Loucy (cell line): ENCODE measurements at regions not wholly inside any gene's neighbourhood (a gene's known extent, or its start where the extent isn't known, plus 50 kb on each side); places are given as distances from the start of the nearest gene placed in this dataset.

Experiments used
- H2AFZ ChIP-seq: fragments of 200-600 bp; sonication (generic); 2 replicates; pipeline ENCODE4 v1.6.0; 2016; ENCODE audit warnings: antibody characterized with exemption, mild to moderate bottlenecking, low read length, moderate library complexity
- H3F3A ChIP-seq: fragments of 200-600 bp; 2 replicates; pipeline ENCODE4 v1.6.0; 2016; ENCODE audit warnings: antibody characterized with exemption, low read depth, mild to moderate bottlenecking
- H3K27me3 ChIP-seq: fragments of 200-600 bp; sonication (generic); 2 replicates; pipeline ENCODE4 v1.6.1; 2014; ENCODE audit warnings: low read length, mild to moderate bottlenecking; ENCODE audit not compliant: insufficient read depth, poor library complexity, severe bottlenecking
- H3K36me3 ChIP-seq: fragments of 200-600 bp; sonication (generic); 2 replicates; pipeline ENCODE4 v1.6.1; 2016; ENCODE audit warnings: low read length; ENCODE audit not compliant: insufficient read depth
- H3K4me1 ChIP-seq: fragments of 200-600 bp; sonication (generic); 2 replicates; pipeline ENCODE4 v1.5.1; 2014; ENCODE audit warnings: low read length, mild to moderate bottlenecking; ENCODE audit not compliant: insufficient read depth, poor library complexity, severe bottlenecking
- H3K4me2 ChIP-seq: fragments of 200-600 bp; sonication (generic); 2 replicates; pipeline ENCODE4 v1.6.0; 2014; ENCODE audit warnings: antibody characterized with exemption, low read length, low read depth, mild to moderate bottlenecking; ENCODE audit not compliant: poor library complexity, severe bottlenecking
- H3K4me3 ChIP-seq: fragments of 200-600 bp; sonication (generic); 2 replicates; pipeline ENCODE4 v1.5.1; 2014; ENCODE audit warnings: low read length, mild to moderate bottlenecking, mixed read lengths; ENCODE audit not compliant: poor library complexity, severe bottlenecking
- H3K79me2 ChIP-seq: fragments of 200-600 bp; sonication (generic); 2 replicates; pipeline ENCODE4 v1.6.1; 2014; ENCODE audit warnings: low read length; ENCODE audit not compliant: insufficient read depth
- H3K9ac ChIP-seq: fragments of 200-600 bp; sonication (generic); 2 replicates; pipeline ENCODE4 v1.6.0; 2014; ENCODE audit warnings: mild to moderate bottlenecking, low read depth, low read length, moderate library complexity; ENCODE audit not compliant: poor library complexity, severe bottlenecking
- H3K9me2 ChIP-seq: fragments of 200-600 bp; sonication (generic); replicated peaks from 2 replicates; pipeline ENCODE4 v1.6.1; 2016; ENCODE audit warnings: low read depth, low read length, mixed read lengths
- H3K9me3 ChIP-seq: fragments of 200-600 bp; sonication (generic); 2 replicates; pipeline ENCODE4 v1.6.1; 2014; ENCODE audit warnings: mild to moderate bottlenecking, antibody characterized with exemption, low read length, low read depth; ENCODE audit not compliant: insufficient read depth
- H4K20me1 ChIP-seq: fragments of 200-600 bp; sonication (generic); 2 replicates; pipeline ENCODE4 v1.6.0; 2014; ENCODE audit warnings: antibody characterized with exemption, low read length, mild to moderate bottlenecking; ENCODE audit not compliant: insufficient read depth, poor library complexity, severe bottlenecking
- CTCF ChIP-seq: fragments of 200-600 bp; sonication (generic); conservative IDR thresholded peaks from 2 replicates; pipeline ENCODE4 v1.5.1; 2014; ENCODE audit warnings: mild to moderate bottlenecking, antibody characterized with exemption, low read length
- EZH2phosphoT487 ChIP-seq: fragments of 200-600 bp; IDR thresholded peaks from 2 replicates; pipeline ENCODE4 v1.6.1; 2018; ENCODE audit warnings: antibody characterized with exemption, mild to moderate bottlenecking, moderate library complexity, borderline replicate concordance

- Histone ChIP-seq H3K4me2 (no peak overlapping the region), H3K36me3 (no peaks in the 10 kb centered on the region), H3K4me3 (no peak overlapping the region), H3K4me1 (no peaks in the 10 kb centered on the region), H3K79me2 (no peaks in the 10 kb centered on the region), H3K9me2 (no peaks in the 10 kb centered on the region), H2AFZ (no peak overlapping the region), H3F3A (no peaks in the 10 kb centered on the region), H3K9ac (no peak overlapping the region), H3K27me3 (no peaks in the 10 kb centered on the region), H4K20me1 (no peaks in the 10 kb centered on the region), H3K9me3 (peaks cover 10% of the 10 kb centered on the region)
- no peak for TF ChIP-seq CTCF
- no peak for TF ChIP-seq EZH2phosphoT487
Measured at GRCh38 chr6:85983032-85983659, 340.5 kb upstream of the SYNCRIP start.

GRCh38 chr6:85977661-85978060 lies 335.0 kb upstream of the SYNCRIP start:
- Histone ChIP-seq H3F3A (no peaks in the 10 kb centered on the region), H2AFZ (no peak overlapping the region), H3K36me3 (no peaks in the 10 kb centered on the region), H3K9me3 (no peaks in the 10 kb centered on the region), H3K4me3 (no peak overlapping the region), H3K4me1 (no peaks in the 10 kb centered on the region), H4K20me1 (no peaks in the 10 kb centered on the region), H3K9ac (no peak overlapping the region), H3K79me2 (no peaks in the 10 kb centered on the region), H3K9me2 (no peaks in the 10 kb centered on the region), H3K27me3 (no peaks in the 10 kb centered on the region), H3K4me2 (no peak overlapping the region)
- no peak for TF ChIP-seq CTCF
- no peak for TF ChIP-seq EZH2phosphoT487

GRCh38 chr6:85975957-85976356 lies 333.3 kb upstream of the SYNCRIP start:
- TF ChIP-seq CTCF (no peak), EZH2phosphoT487 (no peak)
- H3K9me3 ChIP-seq, result no peaks in the 10 kb centered on the region
- H3K4me3 ChIP-seq, result no peak overlapping the region
- no peaks in the 10 kb centered on the region for H3K9me2 ChIP-seq
- no peaks in the 10 kb centered on the region for H3K27me3 ChIP-seq
- peaks cover 10% of the 10 kb centered on the region for H3K4me1 ChIP-seq
- no peaks in the 10 kb centered on the region for H4K20me1 ChIP-seq
- no peak overlapping the region for H3K9ac ChIP-seq
- no peaks in the 10 kb centered on the region for H3K79me2 ChIP-seq
- H3K36me3 ChIP-seq, result no peaks in the 10 kb centered on the region
- no peaks in the 10 kb centered on the region for H3F3A ChIP-seq
- H2AFZ ChIP-seq, result no peak overlapping the region
- no peak overlapping the region for H3K4me2 ChIP-seq
